Endothelial cell of umbilical vein (primary cell): ENCODE measurements at regions not wholly inside any gene's neighbourhood (a gene's known extent, or its start where the extent isn't known, plus 50 kb on each side); places are given as distances from the start of the nearest gene placed in this dataset.

ENCODE experiments used
- BruUV-seq: library from RNA; stranded (reverse); fragments of 400-500 nt; replicated peaks from 2 replicates; lab custom pipeline; 2021; lab: Mats Ljungman, UMichigan
- CTCF ChIA-PET: fragments of 300-600, 350-600 bp; sonication (Branson Sonifier 250); formaldehyde crosslinking; loops from one replicate; lab custom pipeline; 2021; ENCODE audit warnings: antibody characterized with exemption, inconsistent platforms; lab: Charles Lee
- POLR2A ChIA-PET: fragments of 300-600, 350-600 bp; sonication (Branson Sonifier 250); formaldehyde crosslinking; loops from one replicate; lab custom pipeline; 2021; ENCODE audit warnings: antibody characterized with exemption, inconsistent platforms; lab: Charles Lee
- DNase-seq: peaks from one replicate; pipeline ENCODE4 v3.0.0-alpha.2; 2011; ENCODE audit warnings: low read depth, low spot score
- FAIRE-seq: peaks from 2 replicates; lab custom pipeline; 2011; peaks lifted over from hg19 to GRCh38; lab: Jason Lieb, UNC
- H2AFZ ChIP-seq: 2 replicates; pipeline ENCODE4 v1.6.0; 2012; ENCODE audit warnings: low read depth, low read length, control low read depth, inconsistent platforms
- H3K27ac ChIP-seq: 2 replicates; pipeline ENCODE4 v1.5.1; 2011; ENCODE audit warnings: low read depth, mild to moderate bottlenecking, control low read depth, low read length, moderate library complexity; ENCODE audit not compliant: insufficient read depth
- H3K27me3 ChIP-seq, 2 experiments: 2 replicates each; pipeline versions ENCODE4 v1.6.0 to v1.6.1; 2011; ENCODE audit warnings: low read length in 2 of 2, mixed read lengths in 1 of 2; ENCODE audit not compliant: control insufficient read depth in 2 of 2, insufficient read depth in 2 of 2
- H3K36me3 ChIP-seq, 2 experiments: 2 replicates in 1 of 2; 3 replicates in 1 of 2; pipeline ENCODE4 v1.5.1; 2011; ENCODE audit warnings: low read length in 2 of 2, mild to moderate bottlenecking in 1 of 2, moderate library complexity in 1 of 2; ENCODE audit not compliant: control insufficient read depth in 2 of 2, insufficient read depth in 2 of 2; ENCODE audit errors: extremely low read depth in 1 of 2
- H3K4me1 ChIP-seq: 3 replicates; pipeline ENCODE4 v1.5.1; 2011; ENCODE audit warnings: mild to moderate bottlenecking, low read length; ENCODE audit not compliant: control insufficient read depth, insufficient read depth; ENCODE audit errors: extremely low read depth
- H3K4me2 ChIP-seq: 2 replicates; pipeline ENCODE4 v1.6.1; 2011; ENCODE audit warnings: low read length, control low read depth, mixed read lengths; ENCODE audit not compliant: insufficient read depth
- H3K4me3 ChIP-seq, 3 experiments: fragments of 200-600 bp in 1 of 3; sonication (generic), shearing (Covaris generic) in 1 of 3; replicated peaks in 1 of 3; 2 replicates each; pipeline ENCODE4 v1.5.1; 2011 to 2016; ENCODE audit warnings: control low read depth in 3 of 3, low read length in 3 of 3, mild to moderate bottlenecking in 2 of 3, inconsistent platforms in 1 of 3, low read depth in 1 of 3, moderate library complexity in 1 of 3; ENCODE audit not compliant: insufficient read depth in 1 of 3
- H3K79me2 ChIP-seq: 2 replicates; pipeline ENCODE4 v1.6.0; 2012; ENCODE audit warnings: low read length, inconsistent platforms; ENCODE audit not compliant: control insufficient read depth, insufficient read depth
- H3K9ac ChIP-seq: replicated peaks from 2 replicates; pipeline ENCODE3; 2011; ENCODE audit warnings: low read length, control low read depth; ENCODE audit not compliant: insufficient read depth; ENCODE audit errors: extremely low read depth
- H3K9me1 ChIP-seq: replicated peaks from 3 replicates; pipeline ENCODE4 v1.6.0; 2011; ENCODE audit warnings: mild to moderate bottlenecking, low read length; ENCODE audit not compliant: control insufficient read depth, insufficient read depth; ENCODE audit errors: extremely low read depth
- H3K9me3 ChIP-seq: replicated peaks from 2 replicates; pipeline ENCODE4 v1.5.1; 2012; ENCODE audit warnings: low read length, inconsistent platforms; ENCODE audit not compliant: control insufficient read depth, insufficient read depth
- H4K20me1 ChIP-seq: replicated peaks from 2 replicates; pipeline ENCODE3; 2011; ENCODE audit warnings: mild to moderate bottlenecking, low read length; ENCODE audit not compliant: control insufficient read depth, insufficient read depth; ENCODE audit errors: extremely low read depth
- CTCF ChIP-seq, 2 donors: IDR thresholded peaks; 1 replicate in 1 of 2; 2 replicates in 1 of 2; pipeline ENCODE4 v1.5.1; 2011; ENCODE audit warnings: low read length in 2 of 2, mild to moderate bottlenecking in 2 of 2, moderate library complexity in 2 of 2, control low read depth in 1 of 2, inconsistent platforms in 1 of 2, low read depth in 1 of 2; ENCODE audit not compliant: insufficient read depth in 1 of 2; ENCODE audit errors: extremely low read depth in 1 of 2
- EZH2 ChIP-seq: IDR thresholded peaks from 2 replicates; pipeline ENCODE4 v1.6.1; 2012; ENCODE audit warnings: borderline replicate concordance, low read depth, mild to moderate bottlenecking, moderate library complexity, low read length, inconsistent platforms; ENCODE audit not compliant: severe bottlenecking
- GATA2 ChIP-seq: IDR thresholded peaks from 2 replicates; pipeline ENCODE4 v1.7.0; 2011; ENCODE audit warnings: low read depth, mild to moderate bottlenecking, moderate library complexity, mixed read lengths, low read length; ENCODE audit not compliant: insufficient read length, insufficient read depth
- JUN ChIP-seq: IDR thresholded peaks from 2 replicates; pipeline ENCODE4 v1.6.1; 2011; ENCODE audit warnings: borderline replicate concordance, low read depth; ENCODE audit not compliant: insufficient read length, insufficient read depth
- MAX ChIP-seq: IDR thresholded peaks from 2 replicates; pipeline ENCODE4 v1.6.1; 2011; ENCODE audit not compliant: insufficient read depth, insufficient read length
- MYC ChIP-seq: IDR thresholded peaks from one replicate; pipeline ENCODE4 v1.6.1; 2011; ENCODE audit warnings: mild to moderate bottlenecking, low read depth, low read length
- POLR2A ChIP-seq: IDR thresholded peaks from 2 replicates; pipeline ENCODE4 v1.6.1; 2012; ENCODE audit warnings: low read depth, mild to moderate bottlenecking, control low read depth, low read length
- POLR2AphosphoS5 ChIP-seq: IDR thresholded peaks from 2 replicates; pipeline ENCODE4 v1.6.1; 2012; ENCODE audit warnings: low read depth, mild to moderate bottlenecking, control low read depth, low read length, moderate library complexity; ENCODE audit not compliant: insufficient read depth
- dilution Hi-C: fragments of 300-500 bp; cut with MboI; formaldehyde crosslinking; loops from one replicate; pipeline ENCODE4 v1.15.0; 2019; ENCODE audit warnings: low sequenced_read_pairs; ENCODE audit not compliant: extremely low pct_ligation_motif_present
- intact Hi-C: fragments of 100-400 bp; cut with micrococcal nuclease; formaldehyde crosslinking; loops from one replicate; pipeline ENCODE4 v1.10.0; 2022

GRCh38 chr6:54694928-54695532 is 151.5 kb upstream of the FAM83B start:
- DNase-seq (no peak), FAIRE-seq (no peak)
- Histone ChIP-seq H3K27me3 (no peaks in the 10 kb centered on the region), H3K9me3 (no peaks in the 10 kb centered on the region), H3K4me3 (no peak overlapping the region), H3K4me2 (no peak overlapping the region), H2AFZ (no peak overlapping the region), H3K36me3 (no peaks in the 10 kb centered on the region), H3K4me1 (no peaks in the 10 kb centered on the region), H3K9ac (no peak overlapping the region), H3K27ac (no peak overlapping the region), H3K79me2 (no peaks in the 10 kb centered on the region), H3K9me1 (no peaks in the 10 kb centered on the region), H4K20me1 (no peaks in the 10 kb centered on the region)
- TF ChIP-seq GATA2: no peak
- TF ChIP-seq POLR2AphosphoS5: no peak
- TF ChIP-seq POLR2A: no peak
- no peak for TF ChIP-seq CTCF (IDR thresholded peaks at IDR 0.05; ENCODE audit: extremely low read depth in 1 of 2, insufficient read depth in 1 of 2, low read depth in 1 of 2, low read length in 2 of 2)
- no peak for TF ChIP-seq MYC
- no peak for TF ChIP-seq JUN
- no peak for TF ChIP-seq MAX
- no peak for TF ChIP-seq EZH2
- dilution Hi-C loops (no loop called here), intact Hi-C loops (no loop called here)
- BruUV-seq: no TSS peak
- ChIA-PET CTCF (no interaction called here), POLR2A (no interaction called here)
